ENCODE measurements at regions not wholly inside any gene's neighbourhood (a gene's known extent, or its start where the extent isn't known, plus 50 kb on each side); places are given as distances from the start of the nearest gene placed in this dataset.

DNA sequence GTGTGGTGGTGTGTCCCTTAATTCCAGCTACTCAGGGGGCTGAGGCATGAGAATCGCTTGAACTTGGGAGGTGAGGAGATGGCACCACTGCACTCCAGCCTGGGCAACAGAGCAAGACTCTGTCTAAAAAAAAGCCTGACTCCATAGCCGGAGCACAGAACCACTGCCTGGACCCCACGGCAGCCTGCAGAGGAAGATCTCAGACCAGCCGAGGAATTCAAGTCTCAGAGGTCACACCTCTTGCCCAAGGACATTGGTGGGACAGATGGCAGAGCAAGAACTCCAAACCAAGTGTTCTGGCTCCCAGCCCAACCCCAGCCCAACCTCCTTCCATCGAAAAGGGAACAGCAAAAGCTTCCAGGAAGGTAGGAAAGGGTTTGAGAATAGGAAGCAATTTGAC lies 70.8 kb downstream of the SMIM20 start:
- TF ChIP-seq EZH2 (IDR thresholded peaks at IDR 0.05; ENCODE audit: borderline replicate concordance), result no peak
- TF ChIP-seq, protein P1, sequence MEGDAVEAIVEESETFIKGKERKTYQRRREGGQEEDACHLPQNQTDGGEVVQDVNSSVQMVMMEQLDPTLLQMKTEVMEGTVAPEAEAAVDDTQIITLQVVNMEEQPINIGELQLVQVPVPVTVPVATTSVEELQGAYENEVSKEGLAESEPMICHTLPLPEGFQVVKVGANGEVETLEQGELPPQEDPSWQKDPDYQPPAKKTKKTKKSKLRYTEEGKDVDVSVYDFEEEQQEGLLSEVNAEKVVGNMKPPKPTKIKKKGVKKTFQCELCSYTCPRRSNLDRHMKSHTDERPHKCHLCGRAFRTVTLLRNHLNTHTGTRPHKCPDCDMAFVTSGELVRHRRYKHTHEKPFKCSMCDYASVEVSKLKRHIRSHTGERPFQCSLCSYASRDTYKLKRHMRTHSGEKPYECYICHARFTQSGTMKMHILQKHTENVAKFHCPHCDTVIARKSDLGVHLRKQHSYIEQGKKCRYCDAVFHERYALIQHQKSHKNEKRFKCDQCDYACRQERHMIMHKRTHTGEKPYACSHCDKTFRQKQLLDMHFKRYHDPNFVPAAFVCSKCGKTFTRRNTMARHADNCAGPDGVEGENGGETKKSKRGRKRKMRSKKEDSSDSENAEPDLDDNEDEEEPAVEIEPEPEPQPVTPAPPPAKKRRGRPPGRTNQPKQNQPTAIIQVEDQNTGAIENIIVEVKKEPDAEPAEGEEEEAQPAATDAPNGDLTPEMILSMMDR (IDR thresholded peaks at IDR 0.05; ENCODE audit: poor library complexity), result no peak
- TF ChIP-seq EZH2phosphoT487 (IDR thresholded peaks at IDR 0.05; ENCODE audit: low read depth, severe bottlenecking, unreplicated experiment), result no peak

Data from hepatocyte (in vitro differentiated cells).